NCI-H82 (cell line): ENCODE measurements at regions not wholly inside any gene's neighbourhood (a gene's known extent, or its start where the extent isn't known, plus 50 kb on each side); places are given as distances from the start of the nearest gene placed in this dataset.
"Not testable (repeated sequence)": the region's sequence is repeated elsewhere in the genome, so short reads cannot be mapped to it uniquely, and the experiment has no call there.

Experiments
- DNase-seq: peaks from one replicate; lab custom pipeline; 2025; lab: John Stamatoyannopoulos, UW

DNA sequence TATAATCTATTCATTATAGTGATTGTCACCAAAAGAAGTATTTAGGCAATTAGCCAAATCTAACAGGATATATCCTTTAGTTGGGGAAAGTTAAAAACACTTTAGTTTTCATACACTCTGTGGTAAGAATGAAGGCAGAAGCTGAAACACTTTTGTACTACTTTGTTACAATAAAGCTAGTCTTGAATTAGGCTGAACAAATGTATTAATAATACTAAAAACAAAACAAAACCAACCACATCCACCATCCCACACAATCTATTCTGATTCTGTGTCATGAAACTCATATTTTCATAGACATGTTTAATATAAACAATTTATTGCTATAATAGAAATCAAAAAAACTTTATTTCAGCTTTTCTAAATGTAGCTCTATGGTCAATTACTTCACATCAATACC lies 508.8 kb downstream of the ZEB2 start:
- DNase-seq, result no peak

DNA sequence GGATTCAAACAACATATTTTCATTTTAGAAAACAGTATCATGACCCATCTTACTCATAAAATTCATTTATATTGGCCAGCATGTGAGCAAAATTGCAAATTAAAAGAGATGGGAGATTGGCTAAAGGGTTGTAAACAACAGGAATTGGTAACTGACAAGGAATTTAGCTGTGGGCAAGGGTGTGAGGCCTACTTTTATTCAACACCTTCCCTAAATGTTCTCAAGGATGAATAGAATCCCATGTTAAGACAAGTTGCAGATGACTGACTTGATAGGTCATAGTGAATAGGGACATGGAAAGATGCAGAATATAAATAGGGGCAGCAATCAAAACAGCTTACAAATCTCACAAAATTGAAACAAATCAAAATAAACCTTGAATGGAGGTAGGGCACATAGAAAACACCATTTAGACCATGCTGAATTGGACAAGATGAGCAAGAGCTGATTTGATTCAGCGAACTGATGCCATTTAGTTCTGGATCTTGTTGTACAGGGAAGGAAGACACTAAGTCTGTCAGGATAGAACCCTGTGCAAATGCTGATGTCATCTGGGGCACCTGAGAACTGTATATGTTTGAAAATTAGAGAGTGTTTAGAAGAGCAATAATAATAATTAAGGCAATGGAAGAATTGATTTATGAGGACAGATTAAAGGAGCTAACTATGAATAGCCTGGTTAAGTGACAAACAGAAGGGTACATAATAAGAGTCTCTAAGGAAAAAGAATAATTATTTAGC lies 509.7 kb downstream of the ZEB2 start:
- no peak for DNase-seq

- peak; percentile 98 for DNase-seq
Observed at GRCh38 chr2:144006139-144006538, 513.8 kb downstream of the ZEB2 start.

DNA sequence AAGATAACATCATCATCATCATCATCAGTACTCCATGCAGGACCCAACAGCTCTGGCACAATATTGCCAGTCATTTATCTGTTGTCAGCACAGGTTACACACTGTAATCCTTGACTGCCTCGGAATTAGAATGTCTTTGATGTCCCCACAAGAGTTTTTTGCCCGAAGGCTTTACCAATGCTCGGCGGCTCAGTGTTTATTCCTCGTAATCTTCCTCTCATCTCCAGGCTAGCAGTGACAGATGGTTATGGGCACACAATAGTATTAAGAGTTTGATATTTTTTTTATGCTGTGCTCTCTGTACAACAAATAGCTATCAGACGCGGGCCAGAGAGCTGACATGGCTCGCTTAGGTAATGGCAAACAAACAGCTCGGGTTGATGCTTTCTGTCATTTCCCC lies 515.2 kb downstream of the ZEB2 start:
- peak; percentile 98 for DNase-seq

- DNase-seq, result peak; percentile 81
Observed at GRCh38 chr2:144003460-144004075, 516.4 kb downstream of the ZEB2 start.

- DNase-seq, result no peak
Observed at GRCh38 chr2:143996974-143997373, 522.9 kb downstream of the ZEB2 start.

DNA sequence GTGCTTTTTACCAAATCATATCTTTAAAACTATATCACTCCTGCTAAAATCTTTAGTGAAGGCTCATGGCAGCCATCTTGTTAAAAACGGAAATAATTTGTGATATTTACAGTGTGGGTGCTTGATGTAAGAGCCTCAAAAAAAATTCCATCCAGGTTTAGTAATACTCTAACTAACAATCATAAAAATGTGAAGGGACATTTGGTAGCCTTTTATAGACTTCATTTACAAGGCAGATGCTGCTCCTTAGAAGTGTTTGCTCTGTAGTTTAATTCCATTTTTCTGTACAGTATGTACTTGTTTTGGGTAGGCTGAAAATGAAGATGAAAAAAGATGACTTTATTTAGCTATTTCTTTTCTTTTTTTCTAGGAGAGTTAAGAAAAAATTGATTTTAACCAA lies 525.0 kb downstream of the ZEB2 start:
- DNase-seq, result no peak

- DNase-seq, result not testable (repeated sequence)
Observed at GRCh38 chr2:143991596-143991995, 528.3 kb downstream of the ZEB2 start.

GRCh38 chr2:143988082-143988481 lies 531.8 kb downstream of the ZEB2 start:
- DNase-seq, result no peak

DNA sequence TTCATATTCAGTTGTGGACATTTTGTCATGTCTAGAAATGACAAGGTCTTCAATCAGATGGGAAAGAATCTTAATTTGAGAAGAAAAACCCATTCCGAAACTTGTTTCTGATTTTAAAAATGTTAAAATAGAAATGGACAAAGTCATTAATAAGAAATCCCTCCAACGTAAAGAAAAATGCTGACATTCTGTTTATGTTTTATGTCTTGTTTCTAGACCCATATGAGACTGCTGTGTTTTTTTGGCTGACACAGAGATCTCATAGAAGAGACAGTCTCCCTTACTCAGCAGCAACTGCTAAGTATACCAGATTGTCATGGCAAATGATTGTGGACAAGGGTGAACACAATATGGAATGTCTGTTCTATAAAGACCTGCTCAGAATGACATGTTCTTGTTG lies 538.5 kb downstream of the ZEB2 start:
- no peak for DNase-seq

- no peak for DNase-seq
Observed at GRCh38 chr2:143977356-143977755, 542.6 kb downstream of the ZEB2 start.

DNA sequence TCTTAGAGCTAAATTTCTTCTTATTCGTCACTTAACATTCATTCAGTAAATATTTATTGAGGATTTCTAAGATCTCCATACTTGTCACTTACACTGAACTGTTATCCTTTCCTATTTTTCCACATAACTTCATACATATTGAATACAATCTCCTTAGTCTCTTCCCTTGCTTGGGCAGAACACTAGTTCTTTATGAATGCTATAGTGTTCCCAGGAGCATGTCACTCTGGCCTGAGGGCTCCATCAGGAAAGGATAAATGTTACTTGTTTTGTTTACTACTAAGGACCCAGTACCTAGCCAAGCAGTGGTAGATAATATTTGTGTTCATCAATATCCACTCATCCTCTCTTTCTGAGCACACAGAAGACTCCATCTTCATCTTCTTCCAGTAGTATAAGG lies 544.7 kb downstream of the ZEB2 start:
- DNase-seq, result no peak

DNA sequence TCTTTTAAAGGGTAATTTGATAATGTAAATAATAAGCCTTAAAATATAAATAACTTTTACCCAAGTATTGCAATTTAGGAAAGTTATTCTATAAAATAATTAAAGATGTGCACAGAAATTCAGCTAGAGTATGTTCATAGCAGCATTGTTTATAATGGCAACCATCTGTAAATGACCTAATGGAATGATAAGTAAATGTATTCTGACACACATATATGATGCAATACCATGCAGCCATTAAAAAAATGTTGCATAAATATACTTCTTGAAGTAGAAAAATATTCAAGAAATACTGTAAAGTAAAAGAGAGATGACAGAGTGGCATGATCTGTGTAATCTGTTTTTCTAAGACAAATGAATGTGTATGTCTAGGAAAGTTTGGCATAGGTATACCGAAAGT lies 545.7 kb downstream of the ZEB2 start:
- no peak for DNase-seq

DNA sequence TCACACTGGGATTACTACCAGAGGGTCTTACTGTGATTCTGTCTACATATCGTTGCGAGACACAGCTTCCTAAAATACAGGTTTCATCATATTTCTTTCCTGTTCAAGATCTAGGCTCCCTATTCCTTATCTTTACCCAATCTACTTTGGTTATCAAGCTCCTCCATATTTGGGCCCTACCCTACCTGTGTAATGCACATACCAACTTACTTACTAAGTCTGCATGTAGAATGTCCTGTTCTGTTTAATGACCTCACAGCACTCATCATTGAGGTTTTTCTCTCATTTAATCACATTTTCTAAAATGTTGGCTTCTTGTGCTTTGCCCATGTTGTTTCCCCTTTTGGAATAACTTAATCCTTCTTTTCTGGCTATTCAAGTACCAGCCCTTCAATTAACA lies 551.1 kb downstream of the ZEB2 start:
- DNase-seq, result peak; percentile 39

DNA sequence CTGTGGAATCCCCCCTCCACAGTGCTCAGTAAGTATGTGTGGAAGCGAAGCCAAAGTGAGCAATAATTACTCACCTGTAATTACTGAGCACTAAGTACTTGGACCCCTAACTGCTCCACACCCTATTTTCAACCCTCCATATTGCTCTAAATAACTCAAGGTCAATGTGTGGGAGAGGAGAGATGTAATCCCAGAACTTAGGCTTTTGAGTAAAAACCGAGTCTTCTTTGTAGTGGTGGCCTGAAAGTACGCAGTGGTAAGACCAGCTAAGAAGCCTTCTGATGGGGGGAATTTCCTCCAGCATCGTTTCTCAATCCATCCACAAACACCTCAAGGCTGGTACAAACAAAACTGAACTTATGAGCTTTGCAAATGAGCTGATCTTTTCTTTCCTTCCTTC lies 551.6 kb downstream of the ZEB2 start:
- no peak for DNase-seq

DNA sequence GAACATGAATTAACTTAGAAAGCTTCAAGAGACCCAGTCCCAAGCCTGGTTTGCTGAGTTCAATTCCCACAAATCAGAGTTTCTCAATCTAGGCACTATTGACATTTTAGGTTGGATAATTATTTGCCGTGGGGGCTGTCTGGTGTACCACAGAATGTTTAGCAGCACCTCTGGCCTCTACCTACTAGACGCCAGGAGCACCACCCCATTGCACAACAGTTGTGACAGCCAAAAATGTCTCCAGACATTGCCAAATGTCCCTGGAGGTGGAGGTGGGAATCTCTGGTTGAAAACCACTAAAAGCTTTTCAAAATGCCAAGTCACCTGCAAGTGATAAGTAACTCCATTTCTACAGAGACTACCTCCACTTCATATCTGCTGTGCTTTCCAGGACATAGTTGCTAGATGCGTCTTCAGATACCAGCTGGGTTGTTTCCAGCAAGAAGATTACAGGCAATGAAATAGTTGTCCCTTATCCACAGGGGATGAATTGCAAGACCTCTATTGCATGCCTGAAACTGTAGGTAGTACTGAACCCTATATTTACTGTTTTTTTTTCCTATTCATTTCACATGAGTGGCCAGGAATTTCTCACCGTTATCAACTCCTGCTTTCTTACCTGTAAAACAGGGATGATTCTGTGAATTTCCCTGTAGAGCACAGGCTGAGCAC lies 554.3 kb downstream of the ZEB2 start:
- DNase-seq, result no peak

GRCh38 chr2:143964891-143965290 lies 555.0 kb downstream of the ZEB2 start:
- no peak for DNase-seq

GRCh38 chr2:143960177-143960576 lies 559.7 kb downstream of the ZEB2 start:
- no peak for DNase-seq

DNA sequence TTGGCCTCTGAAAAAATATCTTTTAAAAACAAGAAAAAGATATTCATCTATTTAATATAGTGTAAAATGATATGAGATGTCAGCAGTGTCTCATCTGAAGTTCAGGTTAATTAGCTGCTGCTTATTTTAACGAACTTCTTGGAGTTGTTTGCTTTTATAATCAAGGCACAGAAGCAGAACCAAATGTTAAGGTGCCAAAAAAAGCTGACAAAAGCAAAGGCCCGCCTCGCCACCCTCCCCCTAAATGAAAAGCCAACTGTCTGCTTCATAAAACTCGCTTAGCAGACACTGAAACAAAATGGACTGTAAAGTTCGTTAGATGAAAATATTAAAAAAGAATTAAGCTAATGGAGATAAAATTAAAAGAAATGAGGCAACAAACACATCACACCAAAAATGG lies 562.6 kb downstream of the ZEB2 start:
- DNase-seq, result no peak

DNA sequence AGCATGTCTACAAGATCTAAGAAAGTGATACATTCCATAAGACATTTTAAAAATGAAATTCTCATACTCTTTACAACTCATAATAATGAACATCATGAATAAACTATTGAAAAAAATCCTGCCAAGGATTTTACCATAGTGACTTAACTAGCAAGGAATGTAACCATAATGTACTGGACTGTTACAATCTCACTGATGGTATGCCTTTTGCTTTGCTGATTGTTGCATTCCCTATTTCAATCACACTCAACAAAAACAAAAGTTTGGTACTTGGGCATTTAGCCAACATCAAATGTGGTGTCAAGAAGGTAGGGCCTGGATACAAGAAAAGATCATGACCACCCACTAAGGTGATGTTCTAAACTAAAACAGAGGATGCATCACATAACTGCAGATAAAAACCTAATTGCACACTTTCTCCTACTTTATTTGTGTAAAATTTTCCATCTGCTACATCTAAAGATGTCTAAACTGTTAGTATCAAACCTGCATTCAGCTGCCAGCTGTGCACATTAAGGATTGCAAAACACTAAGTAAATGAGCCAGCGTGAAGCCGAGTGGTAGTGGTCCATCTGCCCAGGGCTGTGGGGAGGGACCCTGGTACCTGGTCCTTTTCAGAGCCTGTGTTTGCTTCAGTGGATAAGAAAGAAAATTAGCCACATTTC lies 564.4 kb downstream of the ZEB2 start:
- DNase-seq, result no peak

DNA sequence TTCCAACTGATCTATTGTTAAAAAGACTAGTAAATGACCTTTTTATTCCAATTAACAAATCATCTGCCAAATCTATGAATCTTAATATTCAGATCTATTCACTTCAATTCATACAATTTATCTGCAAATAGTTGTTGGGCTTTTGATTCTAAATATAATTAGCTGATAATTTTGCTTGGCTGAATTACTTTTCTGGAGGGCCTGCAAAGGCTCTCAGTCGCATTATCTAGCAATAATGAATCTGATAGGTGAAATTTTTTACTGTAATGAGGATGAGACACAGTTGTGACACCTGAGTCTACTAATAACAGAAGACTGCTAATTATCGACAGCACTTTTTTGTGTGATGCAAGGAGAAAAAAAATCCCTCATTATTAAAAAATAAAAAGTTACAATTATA lies 565.1 kb downstream of the ZEB2 start:
- DNase-seq, result no peak

GRCh38 chr2:143954186-143954585 lies 565.7 kb downstream of the ZEB2 start:
- no peak for DNase-seq
